ENCODE measurements at regions not wholly inside any gene's neighbourhood (a gene's known extent, or its start where the extent isn't known, plus 50 kb on each side); places are given as distances from the start of the nearest gene placed in this dataset.

GRCh38 chr14:28143316-28143715 is 623.3 kb upstream of the FOXG1 start:
- no peak overlapping the region for H3K4me3 ChIP-seq (ENCODE audit: insufficient read depth, low read length)
- no peak overlapping the region for H3K4me2 ChIP-seq (ENCODE audit: insufficient read depth, low read length)
- H3K27ac ChIP-seq (ENCODE audit: low read depth, low read length), result no peak overlapping the region
- no peaks in the 10 kb centered on the region for H3K79me2 ChIP-seq (ENCODE audit: insufficient read depth, low read length)
- H3K27me3 ChIP-seq (ENCODE audit: insufficient read depth, low read length), result no peaks in the 10 kb centered on the region
- H4K20me1 ChIP-seq (ENCODE audit: insufficient read depth, low read length), result no peaks in the 10 kb centered on the region
- H3K4me1 ChIP-seq (ENCODE audit: insufficient read depth, low read length), result no peaks in the 10 kb centered on the region
- no peak overlapping the region for H2AFZ ChIP-seq (ENCODE audit: low read length)
- no peak for DNase-seq (ENCODE audit: insufficient read length, low spot score, missing footprints)
- no peak for TF ChIP-seq CTCF (IDR thresholded peaks at IDR 0.05; ENCODE audit: extremely low read depth, low read depth, low read length)
- no peaks in the 10 kb centered on the region for H3K36me3 ChIP-seq (ENCODE audit: insufficient read depth, low read length)
- H3K9me3 ChIP-seq (ENCODE audit: low read depth, low read length), result peaks cover 5% of the 10 kb centered on the region

- no peak overlapping the region for H3K27ac ChIP-seq (ENCODE audit: low read depth, low read length)
- H3K79me2 ChIP-seq (ENCODE audit: insufficient read depth, low read length), result no peaks in the 10 kb centered on the region
- H3K4me1 ChIP-seq (ENCODE audit: insufficient read depth, low read length), result no peaks in the 10 kb centered on the region
- no peaks in the 10 kb centered on the region for H3K36me3 ChIP-seq (ENCODE audit: insufficient read depth, low read length)
- no peaks in the 10 kb centered on the region for H3K27me3 ChIP-seq (ENCODE audit: insufficient read depth, low read length)
- peak; percentile 54 for DNase-seq (ENCODE audit: insufficient read length, low spot score, missing footprints)
- no peak overlapping the region for H2AFZ ChIP-seq (ENCODE audit: low read length)
- no peak overlapping the region for H3K4me3 ChIP-seq (ENCODE audit: insufficient read depth, low read length)
- no peaks in the 10 kb centered on the region for H4K20me1 ChIP-seq (ENCODE audit: insufficient read depth, low read length)
- H3K9me3 ChIP-seq (ENCODE audit: low read depth, low read length), result peaks cover 2% of the 10 kb centered on the region
- H3K4me2 ChIP-seq (ENCODE audit: insufficient read depth, low read length), result no peak overlapping the region
- no peak for TF ChIP-seq CTCF (IDR thresholded peaks at IDR 0.05; ENCODE audit: extremely low read depth, low read depth, low read length)
Observed at GRCh38 chr14:28151926-28152325, 614.7 kb upstream of the FOXG1 start.

GRCh38 chr14:28152453-28153044 is 614.0 kb upstream of the FOXG1 start:
- H3K4me3 ChIP-seq (ENCODE audit: insufficient read depth, low read length), result no peak overlapping the region
- TF ChIP-seq CTCF (IDR thresholded peaks at IDR 0.05; ENCODE audit: extremely low read depth, low read depth, low read length), result no peak
- H3K4me1 ChIP-seq (ENCODE audit: insufficient read depth, low read length), result no peaks in the 10 kb centered on the region
- no peaks in the 10 kb centered on the region for H3K36me3 ChIP-seq (ENCODE audit: insufficient read depth, low read length)
- H4K20me1 ChIP-seq (ENCODE audit: insufficient read depth, low read length), result no peaks in the 10 kb centered on the region
- H2AFZ ChIP-seq (ENCODE audit: low read length), result no peak overlapping the region
- peak; percentile 11 for DNase-seq (ENCODE audit: insufficient read length, low spot score, missing footprints)
- H3K9me3 ChIP-seq (ENCODE audit: low read depth, low read length), result peaks cover 2% of the 10 kb centered on the region
- H3K79me2 ChIP-seq (ENCODE audit: insufficient read depth, low read length), result no peaks in the 10 kb centered on the region
- H3K27ac ChIP-seq (ENCODE audit: low read depth, low read length), result no peak overlapping the region
- no peaks in the 10 kb centered on the region for H3K27me3 ChIP-seq (ENCODE audit: insufficient read depth, low read length)
- H3K4me2 ChIP-seq (ENCODE audit: insufficient read depth, low read length), result no peak overlapping the region

GRCh38 chr14:28157289-28157869 is 609.2 kb upstream of the FOXG1 start:
- no peak for DNase-seq (ENCODE audit: insufficient read length, low spot score, missing footprints)
- H3K9me3 ChIP-seq (ENCODE audit: low read depth, low read length), result peaks cover 4% of the 10 kb centered on the region
- H3K27me3 ChIP-seq (ENCODE audit: insufficient read depth, low read length), result no peaks in the 10 kb centered on the region
- no peak overlapping the region for H2AFZ ChIP-seq (ENCODE audit: low read length)
- no peaks in the 10 kb centered on the region for H3K79me2 ChIP-seq (ENCODE audit: insufficient read depth, low read length)
- TF ChIP-seq CTCF (IDR thresholded peaks at IDR 0.05; ENCODE audit: extremely low read depth, low read depth, low read length), result no peak
- H4K20me1 ChIP-seq (ENCODE audit: insufficient read depth, low read length), result no peaks in the 10 kb centered on the region
- H3K27ac ChIP-seq (ENCODE audit: low read depth, low read length), result no peak overlapping the region
- no peaks in the 10 kb centered on the region for H3K36me3 ChIP-seq (ENCODE audit: insufficient read depth, low read length)
- no peak overlapping the region for H3K4me3 ChIP-seq (ENCODE audit: insufficient read depth, low read length)
- H3K4me1 ChIP-seq (ENCODE audit: insufficient read depth, low read length), result no peaks in the 10 kb centered on the region
- H3K4me2 ChIP-seq (ENCODE audit: insufficient read depth, low read length), result no peak overlapping the region
